ENCODE measurements at regions not wholly inside any gene's neighbourhood (a gene's known extent, or its start where the extent isn't known, plus 50 kb on each side); places are given as distances from the start of the nearest gene placed in this dataset.

- TF ChIP-seq, protein P1, sequence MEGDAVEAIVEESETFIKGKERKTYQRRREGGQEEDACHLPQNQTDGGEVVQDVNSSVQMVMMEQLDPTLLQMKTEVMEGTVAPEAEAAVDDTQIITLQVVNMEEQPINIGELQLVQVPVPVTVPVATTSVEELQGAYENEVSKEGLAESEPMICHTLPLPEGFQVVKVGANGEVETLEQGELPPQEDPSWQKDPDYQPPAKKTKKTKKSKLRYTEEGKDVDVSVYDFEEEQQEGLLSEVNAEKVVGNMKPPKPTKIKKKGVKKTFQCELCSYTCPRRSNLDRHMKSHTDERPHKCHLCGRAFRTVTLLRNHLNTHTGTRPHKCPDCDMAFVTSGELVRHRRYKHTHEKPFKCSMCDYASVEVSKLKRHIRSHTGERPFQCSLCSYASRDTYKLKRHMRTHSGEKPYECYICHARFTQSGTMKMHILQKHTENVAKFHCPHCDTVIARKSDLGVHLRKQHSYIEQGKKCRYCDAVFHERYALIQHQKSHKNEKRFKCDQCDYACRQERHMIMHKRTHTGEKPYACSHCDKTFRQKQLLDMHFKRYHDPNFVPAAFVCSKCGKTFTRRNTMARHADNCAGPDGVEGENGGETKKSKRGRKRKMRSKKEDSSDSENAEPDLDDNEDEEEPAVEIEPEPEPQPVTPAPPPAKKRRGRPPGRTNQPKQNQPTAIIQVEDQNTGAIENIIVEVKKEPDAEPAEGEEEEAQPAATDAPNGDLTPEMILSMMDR (IDR thresholded peaks at IDR 0.05), result no peak
- intact Hi-C loops (cut with micrococcal nuclease), result no loop called here
- CTCF ChIA-PET, result interaction anchor here (1.2 kb wide), 1 partner anchor 16 kb away, joined by 3 read pairs; no protein-coding TSS in a partner anchor
- DNase-seq (no peak), ATAC-seq (ENCODE audit: low read depth) (no peak)
- Mint-ChIP-seq H3K27me3 (no peaks in the 10 kb centered on the region), H3K36me3 (ENCODE audit: low read depth) (no peaks in the 10 kb centered on the region), H3K27ac (no peak overlapping the region), H3K9me3 (no peaks in the 10 kb centered on the region), H3K4me1 (no peaks in the 10 kb centered on the region), H3K4me3 (no peak overlapping the region)
- POLR2A ChIA-PET, result no interaction called here
Observed at GRCh38 chr2:3958969-3959368, 255.6 kb downstream of the DCDC2C start.

DNA sequence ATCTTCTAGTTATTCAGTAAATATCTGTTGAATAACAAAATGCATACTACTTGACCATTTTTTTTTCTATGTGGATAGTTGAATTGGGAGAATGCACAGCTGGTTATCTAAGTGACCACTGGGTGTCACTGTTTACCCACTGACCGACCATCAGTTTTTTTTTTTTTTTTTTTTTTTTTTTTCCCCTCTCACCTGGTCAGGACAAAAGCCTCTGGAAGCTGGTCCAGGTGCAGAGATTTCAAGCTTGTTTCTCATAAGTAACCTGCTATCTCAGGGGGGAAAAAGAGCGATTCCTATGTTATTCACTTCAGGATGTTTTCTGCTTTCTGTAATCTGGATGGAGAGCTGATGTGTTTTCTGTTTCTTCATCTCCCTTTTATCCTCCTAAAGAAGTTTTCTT is 256.0 kb downstream of the DCDC2C start:
- ChIA-PET POLR2A (no interaction called here), CTCF (interaction anchor here (1.2 kb wide), 1 partner anchor 15 kb away, joined by 3 read pairs; no protein-coding TSS in a partner anchor)
- ATAC-seq (ENCODE audit: low read depth) (no peak), DNase-seq (no peak)
- intact Hi-C loops (cut with micrococcal nuclease), result no loop called here
- TF ChIP-seq, protein P1 (IDR thresholded peaks at IDR 0.05), result no peak
- H3K27ac Mint-ChIP-seq, result no peak overlapping the region
- no peaks in the 10 kb centered on the region for H3K9me3 Mint-ChIP-seq
- H3K4me3 Mint-ChIP-seq, result no peak overlapping the region
- no peaks in the 10 kb centered on the region for H3K36me3 Mint-ChIP-seq (ENCODE audit: low read depth)
- H3K27me3 Mint-ChIP-seq, result no peaks in the 10 kb centered on the region
- no peaks in the 10 kb centered on the region for H3K4me1 Mint-ChIP-seq

DNA sequence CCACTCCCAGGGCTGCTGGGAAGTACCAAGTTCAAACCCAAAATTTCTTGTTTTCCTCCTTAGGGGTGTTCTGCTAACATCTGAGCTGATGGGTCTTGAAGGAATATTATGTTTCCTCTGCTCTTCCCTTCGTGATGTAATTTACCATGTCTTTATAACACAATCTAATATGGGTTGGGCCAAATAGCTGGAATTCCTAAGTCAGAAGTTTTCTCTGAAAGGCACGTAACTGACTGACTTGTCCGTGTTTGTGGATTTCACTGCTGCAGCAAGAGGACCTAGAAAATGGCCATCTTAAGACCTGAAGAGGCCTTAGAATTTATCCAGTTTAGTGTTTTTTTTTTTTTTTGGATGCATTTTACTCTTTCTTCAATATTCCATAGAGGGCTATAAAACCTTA is 256.7 kb downstream of the DCDC2C start:
- Mint-ChIP-seq H3K36me3 (ENCODE audit: low read depth) (no peaks in the 10 kb centered on the region), H3K4me3 (no peak overlapping the region), H3K27me3 (no peaks in the 10 kb centered on the region), H3K4me1 (no peaks in the 10 kb centered on the region), H3K27ac (no peak overlapping the region), H3K9me3 (no peaks in the 10 kb centered on the region)
- CTCF ChIA-PET, result no interaction called here
- intact Hi-C loops (cut with micrococcal nuclease), result no loop called here
- POLR2A ChIA-PET, result no interaction called here
- ATAC-seq (ENCODE audit: low read depth) (no peak), DNase-seq (no peak)
- TF ChIP-seq, protein P1 (IDR thresholded peaks at IDR 0.05), result no peak

GRCh38 chr2:3962719-3963118 is 259.3 kb downstream of the DCDC2C start:
- TF ChIP-seq, protein P1 (IDR thresholded peaks at IDR 0.05), result no peak
- Mint-ChIP-seq H3K9me3 (peaks cover 3% of the 10 kb centered on the region), H3K36me3 (ENCODE audit: low read depth) (no peaks in the 10 kb centered on the region), H3K27me3 (no peaks in the 10 kb centered on the region), H3K27ac (no peak overlapping the region), H3K4me3 (no peak overlapping the region), H3K4me1 (no peaks in the 10 kb centered on the region)
- intact Hi-C loops (cut with micrococcal nuclease), result no loop called here
- DNase-seq (no peak), ATAC-seq (ENCODE audit: low read depth) (no peak)
- ChIA-PET POLR2A (no interaction called here), CTCF (no interaction called here)

- no peak overlapping the region for H3K27ac Mint-ChIP-seq
- H3K9me3 Mint-ChIP-seq, result peaks cover 3% of the 10 kb centered on the region
- H3K27me3 Mint-ChIP-seq, result no peaks in the 10 kb centered on the region
- no peak for ATAC-seq (ENCODE audit: low read depth)
- no peak overlapping the region for H3K4me3 Mint-ChIP-seq
- H3K36me3 Mint-ChIP-seq (ENCODE audit: low read depth), result no peaks in the 10 kb centered on the region
- CTCF ChIA-PET, result no interaction called here
- TF ChIP-seq, protein P1 (IDR thresholded peaks at IDR 0.05), result no peak
- H3K4me1 Mint-ChIP-seq, result no peaks in the 10 kb centered on the region
- intact Hi-C loops (cut with micrococcal nuclease), result no loop called here
- POLR2A ChIA-PET, result no interaction called here
- no peak for DNase-seq
Observed at GRCh38 chr2:3965211-3965610, 261.8 kb downstream of the DCDC2C start.

Measured in activated B cell treated with CpG ODN at 0.5 μM for 24 hours (primary cell).